SK-N-SH treated with all-trans-retinoic acid at 6 μM for 48 hours (cell line): ENCODE measurements at regions not wholly inside any gene's neighbourhood (a gene's known extent, or its start where the extent isn't known, plus 50 kb on each side); places are given as distances from the start of the nearest gene placed in this dataset.

Experiments
- ARNTL ChIP-seq: fragments of 450-650 bp; formaldehyde crosslinking; IDR thresholded peaks from 2 replicates; pipeline ENCODE4 v1.5.0; 2020; ENCODE audit warnings: low read depth, mild to moderate bottlenecking, moderate library complexity, borderline replicate concordance
- BACH2 ChIP-seq: fragments of 250-450 bp; sonication (Bioruptor Pico); IDR thresholded peaks from 2 replicates; pipeline ENCODE4 v1.9.0; 2021; ENCODE audit warnings: mild to moderate bottlenecking, borderline replicate concordance
- ESRRG ChIP-seq: fragments of 250-450 bp; sonication (Bioruptor Pico); IDR thresholded peaks from 2 replicates; pipeline ENCODE4 v1.6.1; 2021; ENCODE audit warnings: mild to moderate bottlenecking
- ISL1 ChIP-seq: fragments of 250-450 bp; sonication (Bioruptor Pico); IDR thresholded peaks from 2 replicates; pipeline ENCODE4 v2.1.2; 2022; ENCODE audit warnings: mild to moderate bottlenecking, moderate library complexity
- POU6F1 ChIP-seq: fragments of 250-450 bp; sonication (Bioruptor Pico); IDR thresholded peaks from 2 replicates; pipeline ENCODE4 v1.8.0; 2021; ENCODE audit warnings: low read depth, mild to moderate bottlenecking, moderate library complexity, borderline replicate concordance
- TCF4 ChIP-seq: fragments of 250-450 bp; sonication (Bioruptor Pico); IDR thresholded peaks from 2 replicates; pipeline ENCODE4 v1.8.0; 2021; ENCODE audit warnings: mild to moderate bottlenecking, moderate library complexity, borderline replicate concordance
- TOX ChIP-seq: fragments of 250-450 bp; sonication (Bioruptor Pico); IDR thresholded peaks from 2 replicates; pipeline ENCODE4 v1.8.0; 2021; ENCODE audit warnings: mild to moderate bottlenecking, moderate library complexity, borderline replicate concordance
- ZFP30 ChIP-seq: fragments of 450-650 bp; formaldehyde crosslinking; IDR thresholded peaks from 2 replicates; pipeline ENCODE4 v1.5.0; 2022; ENCODE audit warnings: mild to moderate bottlenecking, moderate library complexity
- ZNF8 ChIP-seq: fragments of 450-650 bp; formaldehyde crosslinking; IDR thresholded peaks from 2 replicates; pipeline ENCODE4 v1.5.0; 2020; ENCODE audit warnings: mild to moderate bottlenecking, moderate library complexity
- TF ChIP-seq, protein P1 (sequence below): fragments of 250-450 bp; sonication (Bioruptor Pico); IDR thresholded peaks from 2 replicates; pipeline ENCODE4 v1.8.0; 2020; ENCODE audit warnings: mild to moderate bottlenecking, moderate library complexity, borderline replicate concordance

DNA sequence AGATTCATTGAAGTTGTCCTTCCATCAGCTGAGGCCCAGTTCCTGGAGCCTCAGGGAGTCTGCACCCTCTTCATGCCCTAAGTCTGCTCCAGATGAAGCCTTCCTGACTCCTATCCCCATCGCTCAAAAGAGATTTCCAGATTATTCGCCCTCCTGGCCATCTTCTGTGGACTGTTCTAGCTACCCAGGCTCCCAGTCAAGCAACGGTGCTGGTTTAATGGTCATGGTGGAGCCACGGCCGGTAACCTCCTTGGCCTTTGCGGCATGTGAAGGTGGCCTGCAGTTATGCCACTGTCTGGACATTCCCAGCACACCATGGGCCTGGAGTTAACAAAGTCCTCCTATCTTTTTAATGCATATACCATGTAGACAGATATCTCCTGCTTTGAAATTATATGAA, 140.1 kb upstream of the ASB18 start:
- TF ChIP-seq TOX: no peak
- TF ChIP-seq TCF4 (CRISPR knock-in tag): no peak
- no peak for TF ChIP-seq BACH2 (CRISPR knock-in tag)
- TF ChIP-seq ESRRG (CRISPR knock-in tag): no peak
- TF ChIP-seq, protein P1, sequence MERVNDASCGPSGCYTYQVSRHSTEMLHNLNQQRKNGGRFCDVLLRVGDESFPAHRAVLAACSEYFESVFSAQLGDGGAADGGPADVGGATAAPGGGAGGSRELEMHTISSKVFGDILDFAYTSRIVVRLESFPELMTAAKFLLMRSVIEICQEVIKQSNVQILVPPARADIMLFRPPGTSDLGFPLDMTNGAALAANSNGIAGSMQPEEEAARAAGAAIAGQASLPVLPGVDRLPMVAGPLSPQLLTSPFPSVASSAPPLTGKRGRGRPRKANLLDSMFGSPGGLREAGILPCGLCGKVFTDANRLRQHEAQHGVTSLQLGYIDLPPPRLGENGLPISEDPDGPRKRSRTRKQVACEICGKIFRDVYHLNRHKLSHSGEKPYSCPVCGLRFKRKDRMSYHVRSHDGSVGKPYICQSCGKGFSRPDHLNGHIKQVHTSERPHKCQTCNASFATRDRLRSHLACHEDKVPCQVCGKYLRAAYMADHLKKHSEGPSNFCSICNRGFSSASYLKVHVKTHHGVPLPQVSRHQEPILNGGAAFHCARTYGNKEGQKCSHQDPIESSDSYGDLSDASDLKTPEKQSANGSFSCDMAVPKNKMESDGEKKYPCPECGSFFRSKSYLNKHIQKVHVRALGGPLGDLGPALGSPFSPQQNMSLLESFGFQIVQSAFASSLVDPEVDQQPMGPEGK (CRISPR knock-in tag): no peak
- no peak for TF ChIP-seq ZNF8 (CRISPR knock-in tag)
- no peak for TF ChIP-seq POU6F1 (CRISPR knock-in tag)
- TF ChIP-seq ZFP30: no peak
- TF ChIP-seq ARNTL (CRISPR knock-in tag): no peak
- TF ChIP-seq ISL1 (CRISPR knock-in tag): no peak
